GM23338 (cell line): ENCODE measurements at regions not wholly inside any gene's neighbourhood (a gene's known extent, or its start where the extent isn't known, plus 50 kb on each side); places are given as distances from the start of the nearest gene placed in this dataset.

Experiments
- ATAC-seq: fragments of 200-7000 bp; cut with Tn5 transposase; 3 replicates; pipeline ENCODE4 v1.9.1; 2020
- DNase-seq: peaks from one replicate; pipeline ENCODE4 v3.0.0-alpha.2; 2015; ENCODE audit warnings: low spot score
- H2AFZ ChIP-seq: fragments of 200-600 bp; sonication (generic); 2 replicates; pipeline ENCODE4 v1.8.0; 2016; ENCODE audit warnings: antibody characterized with exemption, mild to moderate bottlenecking, moderate library complexity
- H3F3A ChIP-seq: fragments of 200-600 bp; sonication (generic); replicated peaks from 2 replicates; pipeline ENCODE4 v1.8.0; 2017; ENCODE audit warnings: antibody characterized with exemption, mixed run types, low read depth
- H3K27ac ChIP-seq: fragments of 200-600 bp; sonication (generic); 2 replicates; pipeline ENCODE4 v1.6.1; 2016; ENCODE audit warnings: low read depth
- H3K27me3 ChIP-seq: fragments of 200-600 bp; sonication (generic); 2 replicates; pipeline ENCODE4 v1.8.0; 2016; ENCODE audit warnings: mild to moderate bottlenecking, mixed run types, moderate library complexity; ENCODE audit not compliant: insufficient read depth
- H3K36me3 ChIP-seq: fragments of 200-600 bp; sonication (generic); 2 replicates; pipeline ENCODE4 v1.8.0; 2016; ENCODE audit warnings: mild to moderate bottlenecking; ENCODE audit not compliant: insufficient read depth
- H3K4me1 ChIP-seq: fragments of 200-600 bp; sonication (generic); 2 replicates; pipeline ENCODE4 v1.8.0; 2016; ENCODE audit warnings: mild to moderate bottlenecking, moderate library complexity; ENCODE audit not compliant: insufficient read depth
- H3K4me2 ChIP-seq: fragments of 200-600 bp; sonication (generic); 2 replicates; pipeline ENCODE4 v1.7.1; 2017; ENCODE audit warnings: mixed run types
- H3K4me3 ChIP-seq: fragments of 200-600 bp; sonication (generic); 2 replicates; pipeline ENCODE4 v1.6.1; 2016; ENCODE audit warnings: mixed run types
- H3K79me2 ChIP-seq: fragments of 200-600 bp; sonication (generic); replicated peaks from 2 replicates; pipeline ENCODE4 v1.8.0; 2017; ENCODE audit warnings: mild to moderate bottlenecking; ENCODE audit not compliant: insufficient read depth
- H3K9me2 ChIP-seq: fragments of 200-600 bp; sonication (generic); 2 replicates; pipeline ENCODE4 v1.8.0; 2017; ENCODE audit not compliant: insufficient read depth
- H4K20me1 ChIP-seq: fragments of 200-600 bp; sonication (generic); replicated peaks from 2 replicates; pipeline ENCODE4 v1.8.0; 2017; ENCODE audit warnings: mild to moderate bottlenecking; ENCODE audit not compliant: insufficient read depth
- H3K27ac Mint-ChIP-seq: 2 replicates; pipeline ENCODE4 v1.8.0; 2020; ENCODE audit warnings: inconsistent platforms, mild to moderate bottlenecking, moderate library complexity, mixed read lengths
- H3K27me3 Mint-ChIP-seq: 3 replicates; pipeline ENCODE4 v1.8.0; 2022; ENCODE audit warnings: low read depth, mild to moderate bottlenecking, moderate library complexity, mixed read lengths, inconsistent platforms; ENCODE audit not compliant: insufficient read depth, poor library complexity
- H3K36me3 Mint-ChIP-seq: 3 replicates; pipeline ENCODE4 v1.8.0; 2021; ENCODE audit warnings: low read depth, mild to moderate bottlenecking, inconsistent platforms, moderate library complexity, mixed read lengths
- H3K4me1 Mint-ChIP-seq: 3 replicates; pipeline ENCODE4 v1.8.0; 2020; ENCODE audit warnings: mild to moderate bottlenecking, inconsistent platforms, mixed read lengths
- H3K4me3 Mint-ChIP-seq: 3 replicates; pipeline ENCODE4 v1.8.0; 2021; ENCODE audit warnings: moderate library complexity, mild to moderate bottlenecking, inconsistent platforms, mixed read lengths
- H3K9me3 Mint-ChIP-seq: 3 replicates; pipeline ENCODE4 v1.8.0; 2020; ENCODE audit warnings: moderate library complexity, mild to moderate bottlenecking, inconsistent platforms, mixed read lengths
- CREB1 ChIP-seq: fragments of 250-450 bp; sonication (Bioruptor Pico); IDR thresholded peaks from 2 replicates; pipeline ENCODE4 v1.5.0; 2020; ENCODE audit warnings: low read depth, mild to moderate bottlenecking, moderate library complexity
- EZH2 ChIP-seq: fragments of 200-600 bp; sonication (generic); IDR thresholded peaks from one replicate; pipeline ENCODE4 v1.8.0; 2017; ENCODE audit warnings: antibody characterized with exemption, mild to moderate bottlenecking, low read depth; ENCODE audit not compliant: unreplicated experiment
- EZH2phosphoT487 ChIP-seq: fragments of 200-600 bp; sonication (generic); IDR thresholded peaks from one replicate; pipeline ENCODE4 v1.8.1; 2018; ENCODE audit warnings: antibody characterized with exemption; ENCODE audit not compliant: unreplicated experiment
- JUNB ChIP-seq: IDR thresholded peaks from one replicate; pipeline ENCODE4 v1.6.1; 2016; ENCODE audit warnings: antibody characterized with exemption; ENCODE audit not compliant: unreplicated experiment
- NANOG ChIP-seq: IDR thresholded peaks from 2 replicates; pipeline ENCODE4 v1.6.1; 2016; ENCODE audit warnings: antibody characterized with exemption, borderline replicate concordance
- POLR2AphosphoS5 ChIP-seq: IDR thresholded peaks from 2 replicates; pipeline ENCODE4 v1.6.1; 2016; ENCODE audit warnings: antibody characterized with exemption, low read depth
- ZNF114 ChIP-seq: fragments of 250-450 bp; sonication (Bioruptor Pico); IDR thresholded peaks from 2 replicates; pipeline ENCODE4 v1.5.0; 2020; ENCODE audit warnings: mild to moderate bottlenecking, moderate library complexity
- ZNF331 ChIP-seq: fragments of 250-450 bp; sonication (Bioruptor Pico); IDR thresholded peaks from 2 replicates; pipeline ENCODE4 v1.5.0; 2020; ENCODE audit warnings: low read depth, mild to moderate bottlenecking, moderate library complexity
- TF ChIP-seq, protein P1 (sequence below): IDR thresholded peaks from one replicate; pipeline ENCODE4 v1.6.1; 2018; ENCODE audit warnings: antibody characterized with exemption; ENCODE audit not compliant: unreplicated experiment
- TF ChIP-seq, protein P2 (sequence below): IDR thresholded peaks from 2 replicates; pipeline ENCODE4 v1.6.1; 2016; ENCODE audit warnings: antibody characterized with exemption
- TF ChIP-seq, protein P3 (sequence below): fragments of 250-450 bp; sonication (Bioruptor Pico); IDR thresholded peaks from 2 replicates; pipeline ENCODE4 v1.5.0; 2020; ENCODE audit warnings: mild to moderate bottlenecking, moderate library complexity

DNA sequence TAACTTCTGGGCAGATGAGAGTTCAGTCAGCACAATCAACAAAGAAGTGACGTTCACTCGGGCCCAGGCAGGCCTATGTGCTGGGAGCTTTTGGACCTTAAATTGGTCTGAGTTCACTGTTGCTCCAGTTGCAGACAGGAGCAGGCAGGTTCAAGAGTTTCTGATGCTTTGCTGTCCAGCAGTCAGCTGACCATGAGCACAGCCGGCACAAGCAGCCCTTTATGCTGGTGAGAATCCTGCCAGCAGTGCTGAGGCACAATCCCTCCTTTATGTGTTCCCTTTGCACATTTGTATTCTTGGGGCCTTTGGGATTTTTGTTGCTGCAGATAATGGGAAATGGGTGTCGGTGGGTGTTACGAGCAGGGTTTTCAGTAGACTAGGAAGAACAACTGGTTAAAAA is 81.2 kb upstream of the GOLGA8J start:
- no peak overlapping the region for H3K4me3 ChIP-seq
- H2AFZ ChIP-seq, result peak overlapping the region; percentile 6; the same call in 1 of the 2 replicates
- no peak overlapping the region for H3K27ac ChIP-seq
- no peaks in the 10 kb centered on the region for H3K4me1 ChIP-seq
- Mint-ChIP-seq H3K9me3 (no peaks in the 10 kb centered on the region; the same call in 2 of the 3 replicates), H3K27ac (no peak overlapping the region), H3K4me3 (no peak overlapping the region), H3K4me1 (no peaks in the 10 kb centered on the region), H3K27me3 (peaks cover 2% of the 10 kb centered on the region), H3K36me3 (no peaks in the 10 kb centered on the region)
- no peaks in the 10 kb centered on the region for H3F3A ChIP-seq
- ATAC-seq, result no peak
- no peaks in the 10 kb centered on the region for H3K79me2 ChIP-seq
- TF ChIP-seq CREB1 (no peak), EZH2phosphoT487 (no peak), EZH2 (no peak), ZNF331 (no peak), JUNB (no peak), POLR2AphosphoS5 (no peak), ZNF114 (no peak), NANOG (no peak)
- TF ChIP-seq, protein P1, sequence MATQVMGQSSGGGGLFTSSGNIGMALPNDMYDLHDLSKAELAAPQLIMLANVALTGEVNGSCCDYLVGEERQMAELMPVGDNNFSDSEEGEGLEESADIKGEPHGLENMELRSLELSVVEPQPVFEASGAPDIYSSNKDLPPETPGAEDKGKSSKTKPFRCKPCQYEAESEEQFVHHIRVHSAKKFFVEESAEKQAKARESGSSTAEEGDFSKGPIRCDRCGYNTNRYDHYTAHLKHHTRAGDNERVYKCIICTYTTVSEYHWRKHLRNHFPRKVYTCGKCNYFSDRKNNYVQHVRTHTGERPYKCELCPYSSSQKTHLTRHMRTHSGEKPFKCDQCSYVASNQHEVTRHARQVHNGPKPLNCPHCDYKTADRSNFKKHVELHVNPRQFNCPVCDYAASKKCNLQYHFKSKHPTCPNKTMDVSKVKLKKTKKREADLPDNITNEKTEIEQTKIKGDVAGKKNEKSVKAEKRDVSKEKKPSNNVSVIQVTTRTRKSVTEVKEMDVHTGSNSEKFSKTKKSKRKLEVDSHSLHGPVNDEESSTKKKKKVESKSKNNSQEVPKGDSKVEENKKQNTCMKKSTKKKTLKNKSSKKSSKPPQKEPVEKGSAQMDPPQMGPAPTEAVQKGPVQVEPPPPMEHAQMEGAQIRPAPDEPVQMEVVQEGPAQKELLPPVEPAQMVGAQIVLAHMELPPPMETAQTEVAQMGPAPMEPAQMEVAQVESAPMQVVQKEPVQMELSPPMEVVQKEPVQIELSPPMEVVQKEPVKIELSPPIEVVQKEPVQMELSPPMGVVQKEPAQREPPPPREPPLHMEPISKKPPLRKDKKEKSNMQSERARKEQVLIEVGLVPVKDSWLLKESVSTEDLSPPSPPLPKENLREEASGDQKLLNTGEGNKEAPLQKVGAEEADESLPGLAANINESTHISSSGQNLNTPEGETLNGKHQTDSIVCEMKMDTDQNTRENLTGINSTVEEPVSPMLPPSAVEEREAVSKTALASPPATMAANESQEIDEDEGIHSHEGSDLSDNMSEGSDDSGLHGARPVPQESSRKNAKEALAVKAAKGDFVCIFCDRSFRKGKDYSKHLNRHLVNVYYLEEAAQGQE, result no peak
- TF ChIP-seq, protein P2, sequence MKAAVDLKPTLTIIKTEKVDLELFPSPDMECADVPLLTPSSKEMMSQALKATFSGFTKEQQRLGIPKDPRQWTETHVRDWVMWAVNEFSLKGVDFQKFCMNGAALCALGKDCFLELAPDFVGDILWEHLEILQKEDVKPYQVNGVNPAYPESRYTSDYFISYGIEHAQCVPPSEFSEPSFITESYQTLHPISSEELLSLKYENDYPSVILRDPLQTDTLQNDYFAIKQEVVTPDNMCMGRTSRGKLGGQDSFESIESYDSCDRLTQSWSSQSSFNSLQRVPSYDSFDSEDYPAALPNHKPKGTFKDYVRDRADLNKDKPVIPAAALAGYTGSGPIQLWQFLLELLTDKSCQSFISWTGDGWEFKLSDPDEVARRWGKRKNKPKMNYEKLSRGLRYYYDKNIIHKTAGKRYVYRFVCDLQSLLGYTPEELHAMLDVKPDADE, result no peak
- TF ChIP-seq, protein P3, sequence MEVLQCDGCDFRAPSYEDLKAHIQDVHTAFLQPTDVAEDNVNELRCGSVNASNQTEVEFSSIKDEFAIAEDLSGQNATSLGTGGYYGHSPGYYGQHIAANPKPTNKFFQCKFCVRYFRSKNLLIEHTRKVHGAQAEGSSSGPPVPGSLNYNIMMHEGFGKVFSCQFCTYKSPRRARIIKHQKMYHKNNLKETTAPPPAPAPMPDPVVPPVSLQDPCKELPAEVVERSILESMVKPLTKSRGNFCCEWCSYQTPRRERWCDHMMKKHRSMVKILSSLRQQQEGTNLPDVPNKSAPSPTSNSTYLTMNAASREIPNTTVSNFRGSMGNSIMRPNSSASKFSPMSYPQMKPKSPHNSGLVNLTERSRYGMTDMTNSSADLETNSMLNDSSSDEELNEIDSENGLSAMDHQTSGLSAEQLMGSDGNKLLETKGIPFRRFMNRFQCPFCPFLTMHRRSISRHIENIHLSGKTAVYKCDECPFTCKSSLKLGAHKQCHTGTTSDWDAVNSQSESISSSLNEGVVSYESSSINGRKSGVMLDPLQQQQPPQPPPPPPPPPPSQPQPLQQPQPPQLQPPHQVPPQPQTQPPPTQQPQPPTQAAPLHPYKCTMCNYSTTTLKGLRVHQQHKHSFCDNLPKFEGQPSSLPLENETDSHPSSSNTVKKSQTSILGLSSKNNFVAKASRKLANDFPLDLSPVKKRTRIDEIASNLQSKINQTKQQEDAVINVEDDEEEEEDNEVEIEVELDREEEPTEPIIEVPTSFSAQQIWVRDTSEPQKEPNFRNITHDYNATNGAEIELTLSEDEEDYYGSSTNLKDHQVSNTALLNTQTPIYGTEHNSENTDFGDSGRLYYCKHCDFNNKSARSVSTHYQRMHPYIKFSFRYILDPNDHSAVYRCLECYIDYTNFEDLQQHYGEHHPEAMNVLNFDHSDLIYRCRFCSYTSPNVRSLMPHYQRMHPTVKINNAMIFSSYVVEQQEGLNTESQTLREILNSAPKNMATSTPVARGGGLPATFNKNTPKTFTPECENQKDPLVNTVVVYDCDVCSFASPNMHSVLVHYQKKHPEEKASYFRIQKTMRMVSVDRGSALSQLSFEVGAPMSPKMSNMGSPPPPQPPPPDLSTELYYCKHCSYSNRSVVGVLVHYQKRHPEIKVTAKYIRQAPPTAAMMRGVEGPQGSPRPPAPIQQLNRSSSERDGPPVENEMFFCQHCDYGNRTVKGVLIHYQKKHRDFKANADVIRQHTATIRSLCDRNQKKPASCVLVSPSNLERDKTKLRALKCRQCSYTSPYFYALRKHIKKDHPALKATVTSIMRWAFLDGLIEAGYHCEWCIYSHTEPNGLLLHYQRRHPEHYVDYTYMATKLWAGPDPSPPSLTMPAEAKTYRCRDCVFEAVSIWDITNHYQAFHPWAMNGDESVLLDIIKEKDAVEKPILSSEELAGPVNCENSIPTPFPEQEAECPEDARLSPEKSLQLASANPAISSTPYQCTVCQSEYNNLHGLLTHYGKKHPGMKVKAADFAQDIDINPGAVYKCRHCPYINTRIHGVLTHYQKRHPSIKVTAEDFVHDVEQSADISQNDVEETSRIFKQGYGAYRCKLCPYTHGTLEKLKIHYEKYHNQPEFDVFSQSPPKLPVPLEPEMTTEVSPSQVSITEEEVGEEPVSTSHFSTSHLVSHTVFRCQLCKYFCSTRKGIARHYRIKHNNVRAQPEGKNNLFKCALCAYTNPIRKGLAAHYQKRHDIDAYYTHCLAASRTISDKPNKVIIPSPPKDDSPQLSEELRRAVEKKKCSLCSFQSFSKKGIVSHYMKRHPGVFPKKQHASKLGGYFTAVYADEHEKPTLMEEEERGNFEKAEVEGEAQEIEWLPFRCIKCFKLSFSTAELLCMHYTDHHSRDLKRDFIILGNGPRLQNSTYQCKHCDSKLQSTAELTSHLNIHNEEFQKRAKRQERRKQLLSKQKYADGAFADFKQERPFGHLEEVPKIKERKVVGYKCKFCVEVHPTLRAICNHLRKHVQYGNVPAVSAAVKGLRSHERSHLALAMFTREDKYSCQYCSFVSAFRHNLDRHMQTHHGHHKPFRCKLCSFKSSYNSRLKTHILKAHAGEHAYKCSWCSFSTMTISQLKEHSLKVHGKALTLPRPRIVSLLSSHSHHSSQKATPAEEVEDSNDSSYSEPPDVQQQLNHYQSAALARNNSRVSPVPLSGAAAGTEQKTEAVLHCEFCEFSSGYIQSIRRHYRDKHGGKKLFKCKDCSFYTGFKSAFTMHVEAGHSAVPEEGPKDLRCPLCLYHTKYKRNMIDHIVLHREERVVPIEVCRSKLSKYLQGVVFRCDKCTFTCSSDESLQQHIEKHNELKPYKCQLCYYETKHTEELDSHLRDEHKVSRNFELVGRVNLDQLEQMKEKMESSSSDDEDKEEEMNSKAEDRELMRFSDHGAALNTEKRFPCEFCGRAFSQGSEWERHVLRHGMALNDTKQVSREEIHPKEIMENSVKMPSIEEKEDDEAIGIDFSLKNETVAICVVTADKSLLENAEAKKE, result no peak
- no peaks in the 10 kb centered on the region for H3K9me2 ChIP-seq
- no peak for DNase-seq
- H3K4me2 ChIP-seq, result no peak overlapping the region
- H4K20me1 ChIP-seq, result no peaks in the 10 kb centered on the region
- no peaks in the 10 kb centered on the region for H3K27me3 ChIP-seq
- no peaks in the 10 kb centered on the region; the same call in 1 of the 2 replicates for H3K36me3 ChIP-seq
